NCI-H2081 treated with DMSO at 0.1 percent for 48 hours (cell line): ENCODE measurements at regions not wholly inside any gene's neighbourhood (a gene's known extent, or its start where the extent isn't known, plus 50 kb on each side); places are given as distances from the start of the nearest gene placed in this dataset.
"Not testable (repeated sequence)": the region's sequence is repeated elsewhere in the genome, so short reads cannot be mapped to it uniquely, and the experiment has no call there.

ENCODE experiments used
- DNase-seq: peaks from one replicate; lab custom pipeline; 2025; lab: John Stamatoyannopoulos, UW

DNA sequence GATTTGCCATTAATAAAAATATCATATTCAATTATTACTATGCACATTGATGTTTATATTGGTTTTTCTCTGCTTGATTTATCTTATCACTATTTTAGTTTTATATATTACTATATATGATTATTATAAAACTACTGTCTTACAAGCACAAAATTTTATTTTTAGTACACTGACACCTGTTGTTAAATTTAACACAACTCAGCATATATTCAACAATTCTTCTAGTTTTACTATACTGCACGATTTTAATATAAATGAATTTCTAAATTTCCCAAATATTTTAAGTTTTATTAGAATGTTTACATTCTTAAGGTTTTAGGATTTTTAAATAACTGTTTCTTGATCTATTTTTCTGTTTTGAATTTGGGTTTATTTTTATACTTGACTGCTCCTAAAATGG, 889.8 kb upstream of the GJE1 start:
- no peak for DNase-seq

- no peak for DNase-seq
Observed at GRCh38 chr6:141229296-141229695, 903.4 kb upstream of the GJE1 start.

DNA sequence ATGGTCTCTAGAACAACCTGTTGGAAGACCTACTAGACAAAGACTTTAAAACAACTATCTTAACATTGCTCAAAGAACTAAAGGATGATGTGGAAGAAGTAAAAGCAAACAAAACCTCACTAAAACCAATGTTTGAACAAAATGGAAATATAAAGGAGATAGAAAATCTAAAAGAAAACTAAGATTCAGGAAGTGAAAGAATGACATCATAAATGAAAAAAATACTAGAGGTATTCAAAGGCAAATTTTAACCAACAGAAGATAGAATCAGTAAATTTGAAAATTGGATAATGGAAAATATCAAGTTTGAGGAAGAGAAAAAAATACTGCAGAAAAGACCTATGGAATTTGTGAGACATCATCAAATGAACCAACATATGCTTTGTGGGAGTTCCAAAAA, 914.1 kb upstream of the GJE1 start:
- no peak for DNase-seq

DNA sequence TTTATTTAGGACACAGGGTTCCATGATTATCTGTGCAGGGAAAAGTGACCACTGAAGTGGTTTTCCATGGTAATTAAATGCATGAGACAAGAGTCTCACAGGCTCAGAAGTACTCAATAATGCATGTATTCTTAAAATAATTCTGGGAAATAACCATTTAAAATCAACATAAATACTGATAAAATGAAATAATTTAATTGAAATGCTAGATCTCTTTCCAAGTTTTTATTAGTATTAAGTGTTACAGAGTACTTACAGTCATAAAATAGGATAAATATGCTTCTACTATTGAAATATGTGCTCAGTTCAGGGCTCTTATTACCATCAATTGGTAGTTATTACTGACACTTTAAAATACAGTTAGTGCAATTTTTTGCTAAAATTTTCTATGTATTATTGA, 916.0 kb upstream of the GJE1 start:
- DNase-seq = no peak

DNA sequence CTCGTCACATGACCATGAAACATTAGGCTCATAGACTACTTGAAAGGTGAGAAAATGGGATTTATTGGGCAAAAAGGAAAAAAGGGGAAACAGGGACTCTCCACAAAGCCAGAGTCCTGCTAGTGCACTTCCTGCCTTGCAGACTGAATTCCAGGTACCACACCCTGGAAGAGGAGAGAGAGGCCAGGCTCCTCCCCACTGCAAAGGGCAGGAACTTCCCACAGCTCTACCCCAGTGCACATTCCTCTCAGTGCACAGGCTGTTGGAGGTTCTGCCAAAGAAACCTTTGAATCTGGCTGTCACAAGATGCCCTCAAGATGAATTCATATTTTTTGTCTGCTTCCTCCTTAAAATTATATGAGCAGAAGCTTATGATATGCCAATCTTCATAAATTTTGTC, 920.4 kb upstream of the GJE1 start:
- DNase-seq = no peak

- DNase-seq = no peak
Observed at GRCh38 chr6:141211845-141212244, 920.9 kb upstream of the GJE1 start.

GRCh38 chr6:141210901-141211300, 921.8 kb upstream of the GJE1 start:
- DNase-seq = no peak

DNA sequence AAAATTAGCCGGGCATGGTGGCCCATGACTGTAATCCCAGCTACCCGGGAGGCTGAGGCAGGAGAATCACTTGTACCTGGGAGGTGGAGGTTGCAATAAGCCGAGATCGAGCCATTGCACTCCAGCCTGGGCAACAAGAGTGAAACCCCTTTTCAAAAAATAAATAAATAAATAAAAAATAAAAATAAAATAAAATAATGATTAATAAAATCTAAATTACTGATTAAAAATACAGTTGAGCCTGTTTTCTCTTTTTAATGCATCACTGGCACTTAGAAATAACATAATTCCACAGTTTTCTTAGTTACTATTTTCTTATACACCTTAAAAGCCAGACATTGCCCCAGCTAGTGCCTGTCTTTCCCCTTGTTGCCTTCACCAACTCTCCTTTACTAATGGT, 922.8 kb upstream of the GJE1 start:
- no peak for DNase-seq

DNA sequence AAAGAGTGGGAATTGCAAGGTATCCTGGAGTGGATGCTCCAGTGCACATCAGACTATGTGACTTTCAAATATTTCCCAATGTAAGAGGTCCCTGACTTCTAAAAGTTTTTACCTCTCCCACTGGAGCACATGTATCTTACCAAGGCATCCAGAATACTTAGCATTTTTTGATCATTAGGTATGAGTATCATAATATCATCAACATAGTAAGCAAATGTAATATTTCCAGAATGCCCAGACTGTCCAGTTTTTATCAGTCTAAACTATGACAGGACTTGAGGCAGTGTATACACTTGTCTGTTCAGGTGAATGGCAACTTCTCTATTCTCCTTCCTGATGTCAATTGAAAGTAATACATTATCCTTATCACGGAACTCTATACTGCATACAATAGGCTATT, 924.6 kb upstream of the GJE1 start:
- no peak for DNase-seq

GRCh38 chr6:141203902-141204575, 928.7 kb upstream of the GJE1 start:
- DNase-seq = no peak

- DNase-seq = no peak
Observed at GRCh38 chr6:141202626-141203025, 930.1 kb upstream of the GJE1 start.

- no peak for DNase-seq
Observed at GRCh38 chr6:141199074-141199473, 933.7 kb upstream of the GJE1 start.

- no peak for DNase-seq
Observed at GRCh38 chr6:141195251-141195832, 937.4 kb upstream of the GJE1 start.

DNA sequence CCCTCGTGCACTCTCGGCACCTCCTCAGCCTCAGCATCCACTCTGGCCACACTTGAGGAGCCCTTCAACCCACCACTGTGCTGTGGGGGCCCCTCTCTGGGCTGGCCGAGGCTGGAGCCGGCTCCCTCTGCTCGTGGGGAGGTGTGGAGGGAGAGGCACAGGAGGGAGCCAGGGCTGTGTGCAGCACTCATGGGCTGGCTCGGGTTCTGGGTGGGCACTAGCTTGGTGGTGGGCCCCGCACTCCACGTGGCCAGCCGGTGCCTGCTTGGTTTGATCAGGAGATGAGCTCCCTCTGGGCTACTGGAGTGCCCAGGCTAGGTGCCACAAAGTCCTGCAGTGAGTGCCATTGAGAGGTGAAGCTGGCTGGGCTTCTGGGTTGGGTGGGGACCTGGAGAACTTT, 949.4 kb upstream of the GJE1 start:
- DNase-seq = no peak

DNA sequence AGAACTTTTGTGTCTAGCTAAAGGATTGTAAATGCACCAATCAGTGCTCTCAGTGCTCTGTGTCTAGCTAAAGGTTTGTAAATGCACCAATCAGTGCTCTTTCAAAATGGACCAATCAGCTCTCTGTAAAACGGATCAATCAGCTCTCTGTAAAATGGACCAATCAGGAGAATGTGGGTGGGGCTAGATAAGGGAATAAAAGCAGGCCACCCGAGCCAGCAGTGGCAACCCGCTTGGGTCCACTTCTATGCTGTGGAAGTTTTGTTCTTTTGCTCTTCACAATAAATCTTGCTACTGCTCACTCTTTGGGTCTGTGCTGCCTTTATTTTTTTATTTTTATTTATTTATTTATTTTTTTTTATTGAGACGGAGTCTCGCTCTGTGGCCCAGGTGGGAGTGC, 957.3 kb upstream of the GJE1 start:
- not testable (repeated sequence) for DNase-seq

DNA sequence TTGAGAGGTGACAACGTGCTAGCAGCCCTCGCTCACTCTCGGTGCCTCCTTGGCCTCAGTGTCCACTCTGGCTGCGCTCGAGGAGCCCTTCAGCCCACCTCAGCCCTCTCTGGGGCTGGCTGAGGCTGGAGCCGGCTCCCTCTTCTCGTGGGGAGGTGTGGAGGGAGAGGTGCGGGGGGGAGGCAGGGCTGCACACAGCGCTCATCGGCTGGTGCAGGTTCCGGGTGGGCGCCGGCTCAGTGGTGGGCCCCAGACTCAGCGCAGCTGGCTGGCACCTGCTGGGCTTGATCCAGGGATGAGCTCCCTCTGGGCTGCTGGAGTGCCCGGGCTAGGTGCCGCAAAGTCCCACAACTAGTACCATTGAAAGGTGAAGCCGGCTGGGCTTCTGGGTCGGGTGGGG, 957.8 kb upstream of the GJE1 start:
- no peak for DNase-seq

DNA sequence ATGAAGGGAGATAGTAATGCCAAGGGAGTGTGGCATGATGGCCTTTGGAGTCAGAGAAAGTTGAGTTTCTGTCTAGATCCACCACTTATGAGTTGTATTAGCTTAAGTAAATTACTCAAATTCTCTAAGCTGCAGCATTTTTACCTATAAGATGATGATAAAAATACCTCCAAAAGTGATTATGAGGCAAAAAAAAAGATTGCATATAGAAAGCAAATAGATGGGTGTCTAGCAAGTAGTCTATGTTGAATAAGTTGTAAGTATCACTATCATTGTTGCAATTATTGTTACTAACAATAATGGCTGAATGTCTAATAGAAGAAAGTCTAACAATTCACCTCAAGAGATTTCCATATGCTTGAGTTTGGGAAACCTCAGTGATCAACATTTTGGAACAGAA, 959.2 kb upstream of the GJE1 start:
- no peak for DNase-seq

DNA sequence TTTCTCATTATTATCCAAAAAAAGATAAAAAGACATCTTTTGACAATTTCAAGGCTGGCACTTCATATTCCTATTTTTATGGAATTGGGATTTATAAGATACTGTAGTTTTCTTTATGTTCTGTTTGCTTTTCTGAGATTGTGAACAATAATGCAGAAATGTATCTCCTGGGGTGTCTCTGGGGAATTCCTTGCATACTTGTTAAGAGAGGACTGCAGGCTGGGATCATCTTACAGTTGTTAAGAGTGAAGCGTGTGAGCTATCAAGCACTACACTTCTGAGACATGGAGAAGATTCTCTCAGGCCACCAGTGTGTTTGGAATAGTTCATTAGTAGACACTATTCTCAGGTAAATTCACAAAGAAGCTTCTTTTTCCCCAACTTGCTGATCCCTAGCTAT, 963.3 kb upstream of the GJE1 start:
- no peak for DNase-seq

- DNase-seq = no peak
Observed at GRCh38 chr6:141167945-141168344, 964.8 kb upstream of the GJE1 start.

- DNase-seq = no peak
Observed at GRCh38 chr6:141165002-141165665, 967.6 kb upstream of the GJE1 start.

DNA sequence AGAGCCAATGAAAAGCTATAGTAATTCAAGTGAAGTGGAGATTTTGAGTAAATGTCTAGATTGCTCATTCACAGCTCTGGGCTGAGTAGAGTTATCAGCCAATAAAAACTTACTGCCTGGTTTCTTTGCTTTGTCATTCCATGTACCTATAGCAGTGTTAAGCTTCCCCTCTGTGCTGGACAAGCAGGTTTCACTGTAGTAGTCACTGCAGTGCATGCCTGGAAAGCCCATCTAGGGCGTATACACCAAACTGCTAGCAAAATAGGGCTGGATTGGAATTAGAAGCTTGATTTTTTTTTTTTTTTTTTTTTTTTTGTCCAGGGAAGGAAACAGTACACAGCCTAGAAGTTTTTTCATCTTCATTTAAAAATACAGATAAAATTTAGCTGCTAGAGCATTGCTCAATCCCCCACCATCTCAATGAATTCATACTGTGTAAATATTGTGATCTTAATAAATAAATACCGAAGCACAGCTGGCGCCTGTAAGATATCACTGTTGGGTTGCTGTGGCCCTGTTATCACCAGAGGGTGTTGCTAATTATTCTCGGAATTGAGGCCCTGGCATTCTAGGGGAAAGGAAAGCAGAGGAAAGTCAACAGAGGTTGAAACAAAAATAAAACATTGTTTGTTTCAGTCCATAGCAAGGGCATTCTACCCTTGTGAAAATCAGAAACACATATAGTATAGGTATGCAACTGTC, 968.5 kb upstream of the GJE1 start:
- no peak for DNase-seq

- DNase-seq = no peak
Observed at GRCh38 chr6:141163107-141163506, 969.6 kb upstream of the GJE1 start.

GRCh38 chr6:141158740-141159139, 974.0 kb upstream of the GJE1 start:
- DNase-seq = no peak
